ENCODE measurements at regions not wholly inside any gene's neighbourhood (a gene's known extent, or its start where the extent isn't known, plus 50 kb on each side); places are given as distances from the start of the nearest gene placed in this dataset.

GRCh38 chr5:17114715-17115599 is 102.5 kb upstream of the BASP1 start (continued):
- no peak for TF ChIP-seq MAX (IDR thresholded peaks at IDR 0.05)
- no peak for TF ChIP-seq ZNF274 (IDR thresholded peaks at IDR 0.05; ENCODE audit: borderline replicate concordance, extremely low read depth, low read length)
- no peak for TF ChIP-seq BRCA1 (IDR thresholded peaks at IDR 0.05; ENCODE audit: low read depth, low read length)
- no peak for TF ChIP-seq SIRT6 (IDR thresholded peaks at IDR 0.05; ENCODE audit: low read length)
- TF ChIP-seq YY1 (IDR thresholded peaks at IDR 0.05; ENCODE audit: low read depth, low read length) = no peak
- no peak for TF ChIP-seq RFX5 (IDR thresholded peaks at IDR 0.05; ENCODE audit: borderline replicate concordance, low read depth, low read length)

Data from H1 (cell line).